ENCODE measurements at regions not wholly inside any gene's neighbourhood (a gene's known extent, or its start where the extent isn't known, plus 50 kb on each side); places are given as distances from the start of the nearest gene placed in this dataset.

DNA sequence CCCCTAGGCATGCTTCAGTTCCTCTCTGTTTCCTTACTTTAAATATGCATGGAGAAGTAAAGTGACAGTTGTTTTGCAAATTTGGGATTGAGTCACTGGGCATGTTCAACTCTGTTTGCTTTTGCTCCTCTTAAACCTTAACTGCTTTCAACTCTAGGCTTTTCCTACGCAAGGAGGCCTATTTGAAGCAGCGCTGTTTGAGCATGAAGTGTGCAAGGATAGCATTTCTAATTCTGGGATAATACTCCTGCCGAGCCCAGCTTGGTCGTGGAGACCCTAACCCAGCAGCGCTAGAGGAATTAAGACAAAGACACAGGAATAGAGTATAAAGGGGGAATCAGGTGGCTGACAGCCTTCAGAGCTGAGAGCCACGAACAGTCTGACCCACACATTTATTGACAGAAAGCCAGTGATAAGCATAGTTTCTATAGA lies 803.4 kb upstream of the CDH10 start:
- TF ChIP-seq, protein P1, sequence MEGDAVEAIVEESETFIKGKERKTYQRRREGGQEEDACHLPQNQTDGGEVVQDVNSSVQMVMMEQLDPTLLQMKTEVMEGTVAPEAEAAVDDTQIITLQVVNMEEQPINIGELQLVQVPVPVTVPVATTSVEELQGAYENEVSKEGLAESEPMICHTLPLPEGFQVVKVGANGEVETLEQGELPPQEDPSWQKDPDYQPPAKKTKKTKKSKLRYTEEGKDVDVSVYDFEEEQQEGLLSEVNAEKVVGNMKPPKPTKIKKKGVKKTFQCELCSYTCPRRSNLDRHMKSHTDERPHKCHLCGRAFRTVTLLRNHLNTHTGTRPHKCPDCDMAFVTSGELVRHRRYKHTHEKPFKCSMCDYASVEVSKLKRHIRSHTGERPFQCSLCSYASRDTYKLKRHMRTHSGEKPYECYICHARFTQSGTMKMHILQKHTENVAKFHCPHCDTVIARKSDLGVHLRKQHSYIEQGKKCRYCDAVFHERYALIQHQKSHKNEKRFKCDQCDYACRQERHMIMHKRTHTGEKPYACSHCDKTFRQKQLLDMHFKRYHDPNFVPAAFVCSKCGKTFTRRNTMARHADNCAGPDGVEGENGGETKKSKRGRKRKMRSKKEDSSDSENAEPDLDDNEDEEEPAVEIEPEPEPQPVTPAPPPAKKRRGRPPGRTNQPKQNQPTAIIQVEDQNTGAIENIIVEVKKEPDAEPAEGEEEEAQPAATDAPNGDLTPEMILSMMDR (conservative IDR thresholded peaks at IDR 0.05 in 1 of 2, IDR thresholded peaks at IDR 0.05 in 1 of 2; ENCODE audit: low read depth in 1 of 2, low read length in 2 of 2), result no peak
- no peak for TF ChIP-seq EZH2 (IDR thresholded peaks at IDR 0.05; ENCODE audit: low read length, missing control alignments)

All from fibroblast of lung (primary cell).